Aorta (tissue), 5 donors: ENCODE measurements at regions not wholly inside any gene's neighbourhood (a gene's known extent, or its start where the extent isn't known, plus 50 kb on each side); places are given as distances from the start of the nearest gene placed in this dataset.

ENCODE experiments used
- ATAC-seq: fragments of 200-7000 bp; cut with Tn5 transposase; one replicate; pipeline ENCODE4 v1.9.1; 2022; ENCODE audit warnings: moderate library complexity; ENCODE audit not compliant: low FRiP score
- DNase-seq, 2 donors: peaks; one replicate each; pipeline ENCODE4 v3.0.0-alpha.2; 2020
- H3K27ac ChIP-seq, 2 donors: one replicate each; pipeline ENCODE4 v1.5.1; 2013; ENCODE audit warnings: low read length in 2 of 2, mild to moderate bottlenecking in 2 of 2, moderate library complexity in 2 of 2, control low read depth in 1 of 2, inconsistent platforms in 1 of 2, low read depth in 1 of 2
- H3K27me3 ChIP-seq, 2 donors: one replicate each; pipeline ENCODE4 v1.6.1; 2013; ENCODE audit warnings: control low read depth in 1 of 2, low read length in 1 of 2, mild to moderate bottlenecking in 1 of 2, moderate library complexity in 1 of 2; ENCODE audit not compliant: insufficient read depth in 2 of 2, control insufficient read depth in 1 of 2
- H3K36me3 ChIP-seq, 2 donors: one replicate each; pipeline ENCODE4 v1.6.1; 2013; ENCODE audit warnings: control low read depth in 1 of 2, low read length in 1 of 2, mild to moderate bottlenecking in 1 of 2; ENCODE audit not compliant: insufficient read depth in 2 of 2, control insufficient read depth in 1 of 2
- H3K4me1 ChIP-seq, 2 donors: one replicate each; pipeline ENCODE4 v1.6.1; 2013; ENCODE audit warnings: low read length in 2 of 2, control low read depth in 1 of 2, mild to moderate bottlenecking in 1 of 2, moderate library complexity in 1 of 2; ENCODE audit not compliant: insufficient read depth in 2 of 2, control insufficient read depth in 1 of 2
- H3K4me3 ChIP-seq, 2 donors: one replicate each; pipeline ENCODE4 v1.5.1; 2013; ENCODE audit warnings: low read length in 2 of 2, control low read depth in 1 of 2, mild to moderate bottlenecking in 1 of 2
- H3K9me3 ChIP-seq: one replicate; pipeline ENCODE4 v1.6.1; 2013; ENCODE audit warnings: mild to moderate bottlenecking, low read length; ENCODE audit not compliant: control insufficient read depth
- WGBS, 2 donors: extraction: QIAGEN DNeasy Blood & Tissue Kit; methylation state at CpG; one replicate each; pipeline ENCODE4 v1.1.7; 2013; 5-methylcytosine and 5-hydroxymethylcytosine counted together
- intact Hi-C, 2 donors: fragments of 100-400 bp; cut with DNase I; formaldehyde crosslinking; loops; one replicate each; pipeline versions ENCODE4 v1.14.2 to v1.15.0; 2022
- donor health status: healthy with polysubstance abuse.
- donor health status: Bipolar disorder and iron deficiency.
- donor health status: DM: no; HTN: no; CAD: no.
- donor health status: DM: no; HTN: no; CAD: no.
- donor health status: DM: yes; HTN: yes; CAD: no.

GRCh38 chr15:31214158-31214863 is 112.3 kb upstream of the KLF13 start:
- Histone ChIP-seq H3K4me1 (peaks cover 0 to 2% of the 10 kb centered on the region in 2 donors), H3K27me3 (no peaks in the 10 kb centered on the region), H3K4me3 (no peak overlapping the region), H3K9me3 (peaks cover 1% of the 10 kb centered on the region), H3K36me3 (no peaks in the 10 kb centered on the region), H3K27ac (no peak overlapping the region)
- WGBS, 2 donors: 79 to 85% methylated on average over 8 of the region's 8 CpGs
- DNase-seq (no peak), ATAC-seq (peak; percentile 4)
- intact Hi-C loops: loop anchor here in 1 of 2 donors (5.0 kb wide), 3 partner anchors 113 to 273 kb away; partner anchors contain the start of gene KLF13

DNA sequence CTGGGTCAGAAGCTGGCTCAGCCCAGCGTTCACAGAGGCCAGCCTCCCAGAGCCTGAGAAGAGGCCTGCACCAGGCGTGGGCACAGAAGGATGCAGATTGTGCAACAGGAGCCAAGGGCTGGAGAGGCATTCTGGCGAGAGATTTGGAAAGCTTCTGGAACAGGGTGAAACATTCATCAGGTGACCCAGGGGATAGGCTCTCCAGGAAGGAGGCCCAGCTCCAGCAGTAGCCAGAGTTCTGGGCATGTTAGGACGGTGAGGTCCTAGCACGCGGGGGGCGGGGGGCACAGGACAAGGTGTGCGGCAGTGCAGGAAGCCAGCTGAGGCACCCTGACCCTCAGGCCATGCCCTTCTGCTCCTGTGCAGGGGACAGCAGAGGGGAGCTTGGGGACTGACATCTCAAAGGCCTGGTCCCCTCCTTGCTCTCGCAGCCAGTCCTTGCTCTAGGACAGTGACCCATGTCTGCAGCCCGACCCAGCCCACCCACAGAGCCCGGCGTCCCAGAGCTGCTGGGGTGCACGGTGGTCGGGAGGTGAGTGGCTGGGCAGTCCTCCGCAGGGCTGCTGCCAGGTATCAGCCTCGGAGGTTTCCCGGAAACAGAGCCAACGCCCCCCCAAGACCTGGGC is 111.7 kb upstream of the KLF13 start:
- Histone ChIP-seq H3K36me3 (no peaks in the 10 kb centered on the region), H3K9me3 (peaks cover 1% of the 10 kb centered on the region), H3K4me1 (peaks cover 0 to 3% of the 10 kb centered on the region in 2 donors), H3K27ac (peak overlapping the region in 1 of 2 donors; percentile 13), H3K4me3 (no peak overlapping the region), H3K27me3 (no peaks in the 10 kb centered on the region)
- ATAC-seq: peak; percentile 57
- 43 to 51% methylated on average over 18 of the region's 18 CpGs for WGBS, 2 donors
- intact Hi-C loops: loop anchor here in 1 of 2 donors (5.0 kb wide), 3 partner anchors 112 to 272 kb away; partner anchors contain the start of gene KLF13
- peak in 1 of 2 donors; percentile 74 for DNase-seq

DNA sequence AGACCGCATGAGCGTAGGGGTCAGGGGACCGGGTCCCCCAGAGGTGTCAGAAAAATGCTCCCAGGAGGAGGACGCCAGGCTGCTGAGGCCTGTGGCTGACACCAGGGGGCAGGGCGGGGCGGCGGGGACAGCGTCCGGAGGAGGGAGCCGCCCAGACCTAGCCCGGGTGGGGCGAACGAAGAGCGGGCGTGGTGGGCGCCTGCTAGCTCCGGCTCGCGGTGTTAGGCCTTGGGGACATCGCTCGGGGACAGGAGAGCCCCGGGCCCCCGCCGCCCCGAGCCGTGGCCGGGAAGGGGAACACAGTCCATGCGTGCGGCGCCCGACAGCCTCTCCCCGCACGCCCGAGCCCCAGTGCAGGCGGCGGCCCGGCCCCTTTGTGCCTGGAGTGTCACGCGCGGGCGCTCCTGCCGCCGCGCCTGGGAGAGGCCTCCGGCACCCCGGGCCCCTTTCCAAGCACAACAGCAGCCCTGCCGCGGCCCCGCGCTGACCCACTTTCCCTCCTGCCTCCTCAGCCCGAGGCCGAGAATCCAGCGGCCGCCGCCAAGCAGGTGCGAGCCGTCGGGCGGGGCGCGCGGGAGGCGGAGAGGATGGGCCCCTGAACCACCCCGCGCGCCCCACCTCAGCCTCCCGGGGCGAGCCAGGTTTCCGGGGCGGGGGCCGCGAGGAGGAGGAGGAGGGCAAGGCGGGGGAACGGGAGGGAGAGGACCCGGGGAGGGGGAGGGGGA is 111.0 kb upstream of the KLF13 start:
- H3K4me1 ChIP-seq: peaks cover 0 to 3% of the 10 kb centered on the region in 2 donors

DNA sequence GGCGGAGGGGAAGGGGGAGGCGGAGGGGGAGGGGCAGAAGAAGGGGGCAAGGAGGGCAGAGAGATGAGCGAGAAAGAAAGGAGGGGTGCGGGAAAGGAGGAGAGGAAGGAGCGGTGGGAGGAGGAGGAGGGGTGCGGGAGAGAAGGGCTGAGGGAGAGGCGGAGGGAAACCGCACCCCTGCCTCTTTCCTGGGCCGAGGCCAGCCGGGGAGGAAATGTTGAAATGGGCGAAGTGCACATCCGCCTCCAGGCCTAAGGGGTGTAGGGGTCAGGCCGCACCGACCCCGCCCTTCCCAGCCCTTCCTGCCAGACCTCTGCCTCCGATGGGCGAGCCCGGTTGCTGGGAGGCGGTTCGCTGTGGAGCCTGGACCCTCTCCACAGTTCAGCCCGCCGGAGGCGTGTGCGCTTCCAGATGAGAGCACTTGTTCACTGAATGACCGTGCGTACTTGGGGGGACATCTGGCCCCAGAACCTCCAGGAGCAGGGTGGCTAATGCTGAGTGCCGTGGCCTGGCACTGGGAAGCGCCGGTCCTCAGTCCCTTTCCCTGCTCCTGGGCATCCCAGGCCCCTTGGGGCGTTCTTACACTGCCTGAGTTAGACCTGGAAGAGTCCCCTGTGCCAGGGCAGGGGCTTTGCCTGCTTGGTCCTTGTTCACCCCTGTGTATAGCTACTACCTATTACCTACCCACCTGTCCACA is 110.3 kb upstream of the KLF13 start:
- DNase-seq: peak; percentile 88 to 93
- peak; percentile 86 for ATAC-seq
- Histone ChIP-seq H3K9me3 (no peaks in the 10 kb centered on the region), H3K4me3 (peak overlapping the region; percentile 18 to 77), H3K36me3 (no peaks in the 10 kb centered on the region), H3K27ac (no peak overlapping the region), H3K27me3 (no peaks in the 10 kb centered on the region), H3K4me1 (peaks cover 0 to 3% of the 10 kb centered on the region in 2 donors)
- intact Hi-C loops: loop anchor here in 1 of 2 donors (2.0 kb wide), 1 partner anchor 20 kb away; no protein-coding TSS in a partner anchor
- 35 to 45% methylated on average over 16 to 30 of the region's 30 CpGs for WGBS, 2 donors

More for the DNA sequence above, 111.0 kb upstream of the KLF13 start:
- 3% methylated on average over 47 to 75 of the region's 75 CpGs for WGBS, 2 donors
- peak; percentile 88 for DNase-seq
- intact Hi-C loops: loop anchor here in 1 of 2 donors (2.0 kb wide), 1 partner anchor 21 kb away; no protein-coding TSS in a partner anchor
- Histone ChIP-seq H3K27ac (peak overlapping the region in 1 of 2 donors; percentile 15), H3K9me3 (peaks cover 1% of the 10 kb centered on the region), H3K4me3 (peak overlapping the region; percentile 18 to 77), H3K36me3 (no peaks in the 10 kb centered on the region), H3K27me3 (no peaks in the 10 kb centered on the region)
- ATAC-seq: peak; percentile 89

GRCh38 chr15:31217067-31217466 is 109.6 kb upstream of the KLF13 start:
- Histone ChIP-seq H3K27ac (no peak overlapping the region), H3K27me3 (no peaks in the 10 kb centered on the region), H3K4me1 (peaks cover 0 to 3% of the 10 kb centered on the region in 2 donors), H3K4me3 (no peak overlapping the region), H3K9me3 (no peaks in the 10 kb centered on the region), H3K36me3 (no peaks in the 10 kb centered on the region)
- WGBS, 2 donors: 92 to 93% methylated on average over 6 of the region's 6 CpGs
- intact Hi-C loops: loop anchor here in 1 of 2 donors (2.0 kb wide), 1 partner anchor 20 kb away; no protein-coding TSS in a partner anchor
- no peak for ATAC-seq
- no peak for DNase-seq

DNA sequence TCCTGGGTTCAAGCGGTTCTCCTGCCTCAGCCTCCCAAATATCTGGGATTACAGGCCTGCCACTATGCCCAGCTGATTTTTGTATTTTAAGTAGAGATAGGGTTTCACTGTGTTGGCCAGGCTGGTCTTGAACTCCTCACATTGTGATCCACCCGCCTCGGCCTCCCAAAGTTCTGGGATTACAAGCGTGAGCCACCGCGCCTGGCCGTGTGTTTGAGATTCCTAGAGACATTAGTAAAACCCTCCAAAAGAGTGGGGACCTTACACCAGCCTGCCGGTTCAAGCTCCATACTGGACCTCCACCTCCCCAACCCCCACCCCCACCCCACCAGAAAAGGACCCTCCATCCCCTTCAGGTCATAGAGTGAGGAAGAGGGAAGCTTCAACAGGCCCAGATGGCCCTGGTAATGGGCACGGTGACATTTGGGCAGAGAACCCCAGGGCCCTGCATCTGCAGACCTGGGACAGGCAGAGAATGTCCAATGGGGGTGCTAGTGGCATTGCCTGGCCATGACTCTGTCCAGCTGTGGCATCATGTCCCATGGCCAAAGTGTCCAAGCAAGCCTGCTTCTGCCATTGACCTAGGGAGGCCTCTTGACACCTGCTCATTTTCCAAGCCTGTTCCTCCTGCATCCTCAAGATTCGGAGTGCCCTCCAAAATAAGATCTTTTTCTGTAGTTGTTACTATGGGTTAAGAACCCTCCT is 108.9 kb upstream of the KLF13 start:
- no peak for ATAC-seq
- intact Hi-C loops: loop anchor here in 1 of 2 donors (2.0 kb wide), 1 partner anchor 19 kb away; no protein-coding TSS in a partner anchor
- no peaks in the 10 kb centered on the region for H3K27me3 ChIP-seq
- WGBS, 2 donors: 96 to 99% methylated on average over 10 of the region's 10 CpGs
- peaks cover 0 to 3% of the 10 kb centered on the region in 2 donors for H3K4me1 ChIP-seq
- no peak for DNase-seq
- no peaks in the 10 kb centered on the region for H3K36me3 ChIP-seq
- H3K4me3 ChIP-seq: no peak overlapping the region
- no peaks in the 10 kb centered on the region for H3K9me3 ChIP-seq
- H3K27ac ChIP-seq: no peak overlapping the region

DNA sequence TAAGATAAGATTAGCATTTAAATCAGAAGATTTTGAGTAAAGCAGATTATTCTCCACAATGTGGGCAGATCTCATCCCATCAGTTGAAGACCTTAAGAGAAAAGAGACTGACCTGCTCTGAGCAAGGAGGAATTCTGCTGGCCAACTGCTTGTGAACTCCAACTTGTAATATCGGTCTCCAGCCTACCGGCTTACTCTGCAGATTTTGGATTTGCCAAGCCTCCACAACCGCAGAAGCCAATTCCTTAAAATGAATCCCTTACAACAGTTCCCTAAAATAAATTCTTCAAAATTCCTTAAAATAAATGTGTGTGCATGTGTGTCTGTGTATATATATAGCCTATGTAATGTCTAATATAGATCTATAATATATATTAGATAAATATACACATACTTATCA is 107.4 kb upstream of the KLF13 start:
- peaks cover 0 to 3% of the 10 kb centered on the region in 2 donors for H3K4me1 ChIP-seq
- DNase-seq: no peak
- intact Hi-C loops: no loop called here
- H3K9me3 ChIP-seq: no peaks in the 10 kb centered on the region
- no peak overlapping the region for H3K27ac ChIP-seq
- H3K4me3 ChIP-seq: no peak overlapping the region
- ATAC-seq: no peak
- no peaks in the 10 kb centered on the region for H3K36me3 ChIP-seq
- 0 to 4% methylated on average over 3 of the region's 3 CpGs for WGBS, 2 donors
- H3K27me3 ChIP-seq: no peaks in the 10 kb centered on the region
